Kidney epithelial cell (primary cell): ENCODE measurements at regions not wholly inside any gene's neighbourhood (a gene's known extent, or its start where the extent isn't known, plus 50 kb on each side); places are given as distances from the start of the nearest gene placed in this dataset.

Experiments used
- DNase-seq: peaks from one replicate; pipeline ENCODE4 v3.0.0-alpha.2; 2010; ENCODE audit warnings: low read depth
- H3K27me3 ChIP-seq: 2 replicates; pipeline ENCODE4 v1.6.0; 2011; ENCODE audit warnings: low read length; ENCODE audit not compliant: control insufficient read depth, insufficient read depth
- H3K36me3 ChIP-seq: 2 replicates; pipeline ENCODE4 v1.5.1; 2011; ENCODE audit warnings: low read length; ENCODE audit not compliant: control insufficient read depth, insufficient read depth
- H3K4me3 ChIP-seq: 2 replicates; pipeline ENCODE4 v1.5.1; 2011; ENCODE audit warnings: low read depth, mild to moderate bottlenecking, control low read depth, low read length
- TF ChIP-seq, protein P1 (sequence below): IDR thresholded peaks from 2 replicates; pipeline ENCODE4 v1.5.1; 2011; ENCODE audit warnings: mild to moderate bottlenecking, moderate library complexity, low read length, control low read depth, inconsistent platforms; ENCODE audit not compliant: insufficient read depth, poor library complexity, severe bottlenecking

DNA sequence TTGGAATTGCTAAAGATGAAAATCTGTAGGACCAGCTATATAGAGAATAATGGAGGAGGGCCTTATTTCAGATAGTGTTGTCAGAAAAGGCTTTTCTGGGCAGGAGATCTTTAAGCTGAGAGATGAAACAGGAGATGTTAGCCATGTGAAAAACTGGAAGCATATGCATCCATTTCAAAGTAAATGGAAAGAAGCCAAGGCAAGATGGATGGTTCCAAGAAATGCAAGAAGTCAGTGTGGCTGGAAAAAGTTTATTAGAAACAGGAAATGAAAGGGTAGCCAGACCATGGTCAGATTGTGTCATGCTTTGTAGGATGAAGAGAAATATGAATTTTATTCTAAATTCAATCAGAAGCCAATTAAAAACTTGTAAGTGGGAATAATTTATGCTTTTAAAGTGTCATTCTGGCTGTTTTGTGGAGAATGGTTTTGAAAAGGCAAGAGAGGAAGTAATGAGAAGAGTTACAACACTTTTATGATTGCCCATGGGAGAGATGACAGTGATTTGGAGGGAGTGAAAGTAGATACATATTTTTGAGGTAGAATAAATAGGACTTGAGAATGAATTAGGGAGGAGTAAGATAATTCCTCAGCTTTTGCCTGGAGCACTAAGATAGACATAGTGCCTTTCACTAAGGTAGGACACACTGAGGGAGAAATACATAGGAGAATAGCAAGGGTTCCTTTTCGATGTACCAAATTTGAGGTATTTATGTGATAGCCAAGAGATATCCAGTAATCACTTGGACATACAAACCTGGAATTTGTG is 620.1 kb downstream of the HTR1B start:
- Histone ChIP-seq H3K4me3 (no peak overlapping the region), H3K36me3 (no peaks in the 10 kb centered on the region), H3K27me3 (no peaks in the 10 kb centered on the region)
- TF ChIP-seq, protein P1, sequence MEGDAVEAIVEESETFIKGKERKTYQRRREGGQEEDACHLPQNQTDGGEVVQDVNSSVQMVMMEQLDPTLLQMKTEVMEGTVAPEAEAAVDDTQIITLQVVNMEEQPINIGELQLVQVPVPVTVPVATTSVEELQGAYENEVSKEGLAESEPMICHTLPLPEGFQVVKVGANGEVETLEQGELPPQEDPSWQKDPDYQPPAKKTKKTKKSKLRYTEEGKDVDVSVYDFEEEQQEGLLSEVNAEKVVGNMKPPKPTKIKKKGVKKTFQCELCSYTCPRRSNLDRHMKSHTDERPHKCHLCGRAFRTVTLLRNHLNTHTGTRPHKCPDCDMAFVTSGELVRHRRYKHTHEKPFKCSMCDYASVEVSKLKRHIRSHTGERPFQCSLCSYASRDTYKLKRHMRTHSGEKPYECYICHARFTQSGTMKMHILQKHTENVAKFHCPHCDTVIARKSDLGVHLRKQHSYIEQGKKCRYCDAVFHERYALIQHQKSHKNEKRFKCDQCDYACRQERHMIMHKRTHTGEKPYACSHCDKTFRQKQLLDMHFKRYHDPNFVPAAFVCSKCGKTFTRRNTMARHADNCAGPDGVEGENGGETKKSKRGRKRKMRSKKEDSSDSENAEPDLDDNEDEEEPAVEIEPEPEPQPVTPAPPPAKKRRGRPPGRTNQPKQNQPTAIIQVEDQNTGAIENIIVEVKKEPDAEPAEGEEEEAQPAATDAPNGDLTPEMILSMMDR: no peak
- DNase-seq: no peak

DNA sequence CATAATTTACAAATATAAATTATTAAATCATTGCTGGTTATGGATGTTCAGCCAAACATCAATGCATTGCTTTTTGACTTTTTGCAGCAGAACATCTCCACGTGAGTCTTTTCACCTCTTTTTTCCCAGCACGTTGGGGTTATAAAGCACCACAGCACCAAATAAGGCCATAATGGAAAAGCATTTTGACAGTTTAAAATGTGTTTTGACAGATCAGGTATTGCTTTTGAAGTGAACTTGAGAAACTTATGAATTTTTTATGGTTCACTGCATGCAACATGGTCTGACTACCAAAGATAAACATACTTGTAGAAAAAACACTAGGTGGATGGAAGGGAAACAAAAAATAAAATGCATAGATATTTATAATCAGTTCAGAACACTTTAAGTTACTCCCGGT is 622.4 kb downstream of the HTR1B start:
- Histone ChIP-seq H3K27me3 (no peaks in the 10 kb centered on the region), H3K4me3 (no peak overlapping the region), H3K36me3 (no peaks in the 10 kb centered on the region)
- TF ChIP-seq, protein P1: no peak
- DNase-seq: no peak

DNA sequence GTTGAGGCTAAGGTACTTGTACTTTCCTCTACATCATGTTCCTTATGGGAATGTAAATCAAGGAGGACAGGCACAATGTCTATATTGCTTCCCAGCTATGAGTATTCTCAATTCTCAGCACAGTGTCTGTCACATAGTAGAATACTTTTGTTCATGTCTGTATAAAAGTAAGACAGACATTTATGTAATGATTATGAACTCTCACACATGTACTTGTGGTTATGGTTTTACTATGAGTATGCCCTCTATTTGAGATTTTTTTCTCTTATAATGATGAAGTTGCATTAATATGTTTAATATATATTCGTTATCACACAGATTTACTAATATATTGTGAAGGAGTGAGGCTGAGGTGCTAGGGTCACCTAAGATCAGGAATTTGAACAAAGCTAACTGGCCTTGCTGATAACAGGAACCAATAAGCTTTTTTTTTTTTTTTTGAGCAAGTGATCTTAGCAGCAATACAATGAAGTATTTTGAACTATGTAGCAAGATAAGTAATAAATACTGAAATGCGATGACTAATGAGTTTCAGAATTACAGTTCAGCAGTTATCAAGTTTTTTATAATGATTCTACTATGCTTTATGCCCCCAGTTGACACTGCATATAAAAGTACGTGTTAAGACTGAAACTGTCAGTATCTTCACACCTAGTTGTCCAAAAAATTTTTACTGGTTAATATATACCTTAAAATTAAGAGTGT is 623.1 kb downstream of the HTR1B start:
- Histone ChIP-seq H3K36me3 (no peaks in the 10 kb centered on the region), H3K4me3 (no peak overlapping the region), H3K27me3 (no peaks in the 10 kb centered on the region)
- DNase-seq: no peak
- TF ChIP-seq, protein P1: no peak

DNA sequence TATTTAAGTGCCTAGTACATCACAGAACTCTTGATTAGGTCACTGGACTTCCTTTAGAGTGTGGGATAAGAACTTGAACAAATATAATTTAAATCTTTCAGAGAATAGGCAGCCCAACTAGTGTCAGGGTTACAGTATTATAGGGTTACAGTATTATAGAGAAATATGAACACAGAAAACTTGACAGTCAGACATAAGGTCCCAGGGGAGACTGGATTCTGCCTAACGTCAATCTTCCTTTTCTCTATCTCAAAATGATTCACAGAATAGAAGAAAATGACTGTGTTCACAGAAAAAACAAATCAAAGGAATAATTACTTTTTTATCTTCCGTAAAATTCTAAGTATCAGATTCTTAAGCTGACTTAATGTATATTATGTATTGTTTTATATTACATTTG is 623.8 kb downstream of the HTR1B start:
- DNase-seq: no peak
- H3K4me3 ChIP-seq: no peak overlapping the region
- TF ChIP-seq, protein P1: no peak
- H3K36me3 ChIP-seq: no peaks in the 10 kb centered on the region
- no peaks in the 10 kb centered on the region for H3K27me3 ChIP-seq

DNA sequence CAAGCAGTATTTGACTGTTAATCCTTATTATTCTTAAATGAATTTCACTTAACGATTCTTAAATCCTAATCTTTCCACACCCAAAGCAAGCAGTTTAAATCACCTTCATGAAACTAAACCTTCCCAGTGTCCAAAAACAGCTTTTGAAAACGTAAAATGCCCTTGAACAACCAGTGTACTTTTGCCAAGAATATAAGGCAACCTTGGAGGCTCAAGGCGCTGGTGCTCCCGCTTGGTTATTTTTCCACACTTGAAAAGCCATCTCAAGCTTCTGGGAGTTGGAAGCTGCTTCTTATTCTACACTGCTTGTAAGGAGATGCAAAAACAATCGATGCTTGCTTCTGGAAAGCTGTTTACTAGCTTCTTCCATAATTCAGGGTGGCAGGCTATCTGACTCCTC is 625.7 kb downstream of the HTR1B start:
- H3K27me3 ChIP-seq: no peaks in the 10 kb centered on the region
- TF ChIP-seq, protein P1: no peak
- DNase-seq: no peak
- H3K4me3 ChIP-seq: no peak overlapping the region
- no peaks in the 10 kb centered on the region for H3K36me3 ChIP-seq

DNA sequence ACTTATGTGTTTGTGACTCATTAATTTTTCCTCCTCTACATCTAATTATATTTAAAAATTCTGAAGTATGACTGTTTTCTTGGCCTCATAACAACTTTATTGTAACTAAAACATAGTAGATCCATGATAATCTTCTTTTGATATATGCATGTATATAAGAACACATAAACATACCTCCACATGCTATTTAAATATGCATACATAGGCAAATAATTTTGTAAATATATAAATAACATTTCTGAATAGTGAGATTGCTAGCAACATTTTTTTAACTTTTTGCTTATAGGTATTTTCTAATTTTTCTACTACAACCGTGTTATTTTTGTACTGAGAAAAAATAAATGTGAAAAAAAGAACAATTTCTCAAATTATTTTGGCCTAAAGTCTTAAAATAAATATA is 627.6 kb downstream of the HTR1B start:
- TF ChIP-seq, protein P1: no peak
- H3K36me3 ChIP-seq: no peaks in the 10 kb centered on the region
- no peak for DNase-seq

More for the DNA sequence above, 627.6 kb downstream of the HTR1B start:
- Histone ChIP-seq H3K4me3 (no peak overlapping the region), H3K27me3 (no peaks in the 10 kb centered on the region)
